B cell (primary cell): ENCODE measurements at regions not wholly inside any gene's neighbourhood (a gene's known extent, or its start where the extent isn't known, plus 50 kb on each side); places are given as distances from the start of the nearest gene placed in this dataset.

ENCODE experiments used
- EZH2 ChIP-seq: IDR thresholded peaks from 2 replicates; pipeline ENCODE4 v1.6.1; 2012; ENCODE audit warnings: borderline replicate concordance, low read depth, mild to moderate bottlenecking, moderate library complexity, low read length; ENCODE audit not compliant: insufficient read depth, poor library complexity, severe bottlenecking
- TF ChIP-seq, protein P1 (sequence below): fragments of 200-600 bp; IDR thresholded peaks from one replicate; pipeline ENCODE4 v1.8.0; 2022; ENCODE audit warnings: antibody characterized with exemption, mild to moderate bottlenecking

DNA sequence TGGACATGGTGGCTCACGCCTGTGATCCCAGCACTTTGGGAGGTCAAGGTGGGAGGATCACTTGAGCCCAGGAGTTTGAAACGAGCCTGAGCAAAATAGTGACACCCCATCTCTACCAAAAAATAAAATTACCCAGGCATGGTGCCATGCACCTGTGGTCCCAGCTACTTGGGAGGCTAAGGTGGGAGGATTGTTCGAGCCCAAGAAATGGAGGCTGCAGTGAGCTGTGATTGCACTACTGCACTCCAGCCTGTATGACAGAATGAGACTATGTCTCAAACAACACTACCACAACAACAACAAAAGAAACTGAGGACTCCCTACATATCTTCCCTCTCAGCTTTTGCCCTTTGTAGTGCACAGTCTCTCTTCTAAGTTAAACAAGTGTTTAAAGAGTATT is 53.3 kb upstream of the UPP2 start:
- TF ChIP-seq, protein P1, sequence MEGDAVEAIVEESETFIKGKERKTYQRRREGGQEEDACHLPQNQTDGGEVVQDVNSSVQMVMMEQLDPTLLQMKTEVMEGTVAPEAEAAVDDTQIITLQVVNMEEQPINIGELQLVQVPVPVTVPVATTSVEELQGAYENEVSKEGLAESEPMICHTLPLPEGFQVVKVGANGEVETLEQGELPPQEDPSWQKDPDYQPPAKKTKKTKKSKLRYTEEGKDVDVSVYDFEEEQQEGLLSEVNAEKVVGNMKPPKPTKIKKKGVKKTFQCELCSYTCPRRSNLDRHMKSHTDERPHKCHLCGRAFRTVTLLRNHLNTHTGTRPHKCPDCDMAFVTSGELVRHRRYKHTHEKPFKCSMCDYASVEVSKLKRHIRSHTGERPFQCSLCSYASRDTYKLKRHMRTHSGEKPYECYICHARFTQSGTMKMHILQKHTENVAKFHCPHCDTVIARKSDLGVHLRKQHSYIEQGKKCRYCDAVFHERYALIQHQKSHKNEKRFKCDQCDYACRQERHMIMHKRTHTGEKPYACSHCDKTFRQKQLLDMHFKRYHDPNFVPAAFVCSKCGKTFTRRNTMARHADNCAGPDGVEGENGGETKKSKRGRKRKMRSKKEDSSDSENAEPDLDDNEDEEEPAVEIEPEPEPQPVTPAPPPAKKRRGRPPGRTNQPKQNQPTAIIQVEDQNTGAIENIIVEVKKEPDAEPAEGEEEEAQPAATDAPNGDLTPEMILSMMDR: no peak
- TF ChIP-seq EZH2: no peak
